ENCODE measurements at regions not wholly inside any gene's neighbourhood (a gene's known extent, or its start where the extent isn't known, plus 50 kb on each side); places are given as distances from the start of the nearest gene placed in this dataset.

- H3K27ac ChIP-seq, result no peak overlapping the region
- TF ChIP-seq ZFX (IDR thresholded peaks at IDR 0.05), result no peak
- no peak for TF ChIP-seq CTCF (conservative IDR thresholded peaks at IDR 0.05)
Observed at GRCh38 chr12:107411792-107412535, 273.6 kb upstream of the PWP1 start.

GRCh38 chr12:107415071-107415470 lies 270.5 kb upstream of the PWP1 start:
- H3K27ac ChIP-seq, result no peak overlapping the region
- TF ChIP-seq ZFX (IDR thresholded peaks at IDR 0.05), result no peak
- TF ChIP-seq CTCF (conservative IDR thresholded peaks at IDR 0.05), result no peak

GRCh38 chr12:107415834-107416233 lies 269.8 kb upstream of the PWP1 start:
- no peak overlapping the region for H3K27ac ChIP-seq
- TF ChIP-seq ZFX (IDR thresholded peaks at IDR 0.05), result no peak
- TF ChIP-seq CTCF (conservative IDR thresholded peaks at IDR 0.05), result no peak

GRCh38 chr12:107417004-107417403 lies 268.6 kb upstream of the PWP1 start:
- TF ChIP-seq ZFX (IDR thresholded peaks at IDR 0.05) (no peak), CTCF (conservative IDR thresholded peaks at IDR 0.05) (no peak)
- H3K27ac ChIP-seq, result no peak overlapping the region

GRCh38 chr12:107418981-107419380 lies 266.6 kb upstream of the PWP1 start:
- TF ChIP-seq ZFX (IDR thresholded peaks at IDR 0.05) (no peak), CTCF (conservative IDR thresholded peaks at IDR 0.05) (no peak)
- no peak overlapping the region for H3K27ac ChIP-seq

GRCh38 chr12:107423531-107423930 lies 262.1 kb upstream of the PWP1 start:
- TF ChIP-seq CTCF (conservative IDR thresholded peaks at IDR 0.05) (no peak), ZFX (IDR thresholded peaks at IDR 0.05) (no peak)
- H3K27ac ChIP-seq, result no peak overlapping the region

GRCh38 chr12:107429006-107429705 lies 256.4 kb upstream of the PWP1 start:
- TF ChIP-seq CTCF (conservative IDR thresholded peaks at IDR 0.05) (no peak), ZFX (IDR thresholded peaks at IDR 0.05) (no peak)
- no peak overlapping the region for H3K27ac ChIP-seq
